ENCODE measurements at regions not wholly inside any gene's neighbourhood (a gene's known extent, or its start where the extent isn't known, plus 50 kb on each side); places are given as distances from the start of the nearest gene placed in this dataset.

GRCh38 chr7:85725026-85725425 is 538.2 kb upstream of the SEMA3D start:
- H3K9ac ChIP-seq (ENCODE audit: low read length) = no peak overlapping the region
- H2AFZ ChIP-seq (ENCODE audit: low read depth, low read length, severe bottlenecking) = no peak overlapping the region
- H3K9me2 ChIP-seq (replicated peaks; ENCODE audit: insufficient read depth, low read length) = no peaks in the 10 kb centered on the region; the same call in 1 of the 2 replicates
- H3K27me3 ChIP-seq (ENCODE audit: low read length) = no peaks in the 10 kb centered on the region
- H3K9me3 ChIP-seq (ENCODE audit: insufficient read depth, low read length) = no peaks in the 10 kb centered on the region
- H3F3A ChIP-seq (ENCODE audit: insufficient read depth) = no peaks in the 10 kb centered on the region
- H3K4me2 ChIP-seq (ENCODE audit: low read depth, low read length, poor library complexity, severe bottlenecking) = no peak overlapping the region
- no peak for TF ChIP-seq EZH2phosphoT487 (conservative IDR thresholded peaks at IDR 0.05; ENCODE audit: low read length)
- TF ChIP-seq CTCF (IDR thresholded peaks at IDR 0.05; ENCODE audit: insufficient read depth, low read length, poor library complexity, severe bottlenecking) = no peak
- no peaks in the 10 kb centered on the region; the same call in 1 of the 2 replicates for H3K36me3 ChIP-seq (ENCODE audit: low read length)
- peaks cover 2% of the 10 kb centered on the region; the same call in 1 of the 2 replicates for H4K20me1 ChIP-seq (ENCODE audit: low read depth, low read length)
- H3K4me3 ChIP-seq (ENCODE audit: insufficient read depth, low read length, poor library complexity, severe bottlenecking) = no peak overlapping the region
- H3K27ac ChIP-seq (ENCODE audit: low read depth, low read length) = no peak overlapping the region
- no peaks in the 10 kb centered on the region for H3K79me2 ChIP-seq (ENCODE audit: insufficient read depth, low read length)

GRCh38 chr7:85719981-85720953 is 533.4 kb upstream of the SEMA3D start:
- Histone ChIP-seq H3K27ac (ENCODE audit: low read depth, low read length) (no peak overlapping the region), H3F3A (ENCODE audit: insufficient read depth) (no peaks in the 10 kb centered on the region), H3K79me2 (ENCODE audit: insufficient read depth, low read length) (no peaks in the 10 kb centered on the region), H3K4me3 (ENCODE audit: insufficient read depth, low read length, poor library complexity, severe bottlenecking) (no peak overlapping the region), H3K36me3 (ENCODE audit: low read length) (no peaks in the 10 kb centered on the region; the same call in 1 of the 2 replicates), H3K27me3 (ENCODE audit: low read length) (no peaks in the 10 kb centered on the region), H3K9me2 (replicated peaks; ENCODE audit: insufficient read depth, low read length) (no peaks in the 10 kb centered on the region; the same call in 1 of the 2 replicates), H2AFZ (ENCODE audit: low read depth, low read length, severe bottlenecking) (no peak overlapping the region), H3K9me3 (ENCODE audit: insufficient read depth, low read length) (no peaks in the 10 kb centered on the region), H4K20me1 (ENCODE audit: low read depth, low read length) (no peaks in the 10 kb centered on the region; the same call in 1 of the 2 replicates), H3K9ac (ENCODE audit: low read length) (no peak overlapping the region), H3K4me2 (ENCODE audit: low read depth, low read length, poor library complexity, severe bottlenecking) (no peak overlapping the region)
- TF ChIP-seq CTCF (IDR thresholded peaks at IDR 0.05; ENCODE audit: insufficient read depth, low read length, poor library complexity, severe bottlenecking) (no peak), EZH2phosphoT487 (conservative IDR thresholded peaks at IDR 0.05; ENCODE audit: low read length) (no peak)

GRCh38 chr7:85716353-85716752 is 529.5 kb upstream of the SEMA3D start:
- H3K27me3 ChIP-seq (ENCODE audit: low read length) = no peaks in the 10 kb centered on the region
- H4K20me1 ChIP-seq (ENCODE audit: low read depth, low read length) = no peaks in the 10 kb centered on the region
- H3K27ac ChIP-seq (ENCODE audit: low read depth, low read length) = no peak overlapping the region
- no peaks in the 10 kb centered on the region; the same call in 1 of the 2 replicates for H3K9me2 ChIP-seq (replicated peaks; ENCODE audit: insufficient read depth, low read length)
- no peaks in the 10 kb centered on the region for H3K9me3 ChIP-seq (ENCODE audit: insufficient read depth, low read length)
- no peaks in the 10 kb centered on the region for H3K36me3 ChIP-seq (ENCODE audit: low read length)
- H3K9ac ChIP-seq (ENCODE audit: low read length) = no peak overlapping the region
- no peak overlapping the region for H3K4me2 ChIP-seq (ENCODE audit: low read depth, low read length, poor library complexity, severe bottlenecking)
- H3K79me2 ChIP-seq (ENCODE audit: insufficient read depth, low read length) = no peaks in the 10 kb centered on the region
- H2AFZ ChIP-seq (ENCODE audit: low read depth, low read length, severe bottlenecking) = no peak overlapping the region
- H3F3A ChIP-seq (ENCODE audit: insufficient read depth) = no peaks in the 10 kb centered on the region
- no peak overlapping the region for H3K4me3 ChIP-seq (ENCODE audit: insufficient read depth, low read length, poor library complexity, severe bottlenecking)
- TF ChIP-seq CTCF (IDR thresholded peaks at IDR 0.05; ENCODE audit: insufficient read depth, low read length, poor library complexity, severe bottlenecking) = no peak
- no peak for TF ChIP-seq EZH2phosphoT487 (conservative IDR thresholded peaks at IDR 0.05; ENCODE audit: low read length)

Data from SU-DHL-6 (cell line).